Esophagus (tissue), 2 donors: ENCODE measurements at regions not wholly inside any gene's neighbourhood (a gene's known extent, or its start where the extent isn't known, plus 50 kb on each side); places are given as distances from the start of the nearest gene placed in this dataset.
"Not testable (repeated sequence)": the region's sequence is repeated elsewhere in the genome, so short reads cannot be mapped to it uniquely, and the experiment has no call there.

Experiments used
- H3K27ac ChIP-seq, 2 donors: one replicate each; pipeline ENCODE4 v1.5.1; 2013; ENCODE audit warnings: low read depth in 2 of 2, mild to moderate bottlenecking in 2 of 2, inconsistent platforms in 1 of 2, low read length in 1 of 2, moderate library complexity in 1 of 2
- H3K27me3 ChIP-seq, 2 donors: one replicate each; pipeline ENCODE4 v1.6.1; 2013; ENCODE audit warnings: low read length in 2 of 2, control low read depth in 1 of 2, mild to moderate bottlenecking in 1 of 2; ENCODE audit not compliant: insufficient read depth in 2 of 2, control insufficient read depth in 1 of 2
- H3K36me3 ChIP-seq, 2 donors: one replicate each; pipeline ENCODE4 v1.6.1; 2013; ENCODE audit warnings: low read length in 1 of 2; ENCODE audit not compliant: control insufficient read depth in 2 of 2, insufficient read depth in 2 of 2
- H3K4me1 ChIP-seq, 2 donors: one replicate each; pipeline ENCODE4 v1.6.1; 2013; ENCODE audit warnings: low read length in 1 of 2; ENCODE audit not compliant: control insufficient read depth in 2 of 2, insufficient read depth in 2 of 2
- H3K4me3 ChIP-seq, 2 donors: one replicate each; pipeline ENCODE4 v1.5.1; 2013; ENCODE audit warnings: low read length in 2 of 2, mild to moderate bottlenecking in 2 of 2, low read depth in 1 of 2, moderate library complexity in 1 of 2
- H3K9me3 ChIP-seq, 2 donors: one replicate each; pipeline ENCODE4 v1.6.1; 2013; ENCODE audit warnings: mild to moderate bottlenecking in 2 of 2, low read depth in 1 of 2, low read length in 1 of 2, moderate library complexity in 1 of 2; ENCODE audit not compliant: control insufficient read depth in 2 of 2, insufficient read depth in 1 of 2
- WGBS, 2 donors: extraction: QIAGEN DNeasy Blood & Tissue Kit; methylation state at CpG; one replicate each; pipeline ENCODE4 v1.1.7; 2013; 5-methylcytosine and 5-hydroxymethylcytosine counted together
- donor health status: healthy with polysubstance abuse.
- donor health status: Bipolar disorder and iron deficiency.

DNA sequence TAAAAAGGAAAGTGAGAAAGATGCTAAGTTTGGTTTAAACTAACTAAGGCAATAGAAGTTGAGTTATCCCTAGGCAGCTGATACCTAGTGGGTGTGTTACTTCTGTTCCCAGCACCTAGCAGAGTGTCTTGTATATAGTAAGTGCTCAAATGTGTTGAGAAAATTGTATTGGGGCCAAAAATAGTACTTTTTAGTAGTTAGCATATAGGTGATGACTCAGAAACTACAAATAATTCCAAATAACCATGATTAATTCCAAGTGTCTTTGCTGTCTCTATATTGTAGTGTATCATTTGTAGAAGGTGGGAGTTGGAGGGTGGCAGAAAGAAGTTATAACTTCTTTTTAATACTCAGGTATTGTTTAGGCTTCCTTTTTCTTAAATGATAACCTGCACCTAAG, 362.7 kb downstream of the RND3 start:
- Histone ChIP-seq H3K27ac (no peak overlapping the region), H3K36me3 (no peaks in the 10 kb centered on the region), H3K9me3 (no peaks in the 10 kb centered on the region), H3K4me3 (no peak overlapping the region), H3K4me1 (peaks cover 2 to 6% of the 10 kb centered on the region in 2 donors), H3K27me3 (no peaks in the 10 kb centered on the region)

- Histone ChIP-seq H3K27me3 (no peaks in the 10 kb centered on the region), H3K9me3 (no peaks in the 10 kb centered on the region), H3K4me3 (no peak overlapping the region), H3K36me3 (no peaks in the 10 kb centered on the region), H3K27ac (no peak overlapping the region), H3K4me1 (peaks cover 2 to 6% of the 10 kb centered on the region in 2 donors)
- 73% methylated on average over 2 of the region's 2 CpGs for WGBS, 2 donors
Measured at GRCh38 chr2:150122871-150123613, 364.4 kb downstream of the RND3 start.

DNA sequence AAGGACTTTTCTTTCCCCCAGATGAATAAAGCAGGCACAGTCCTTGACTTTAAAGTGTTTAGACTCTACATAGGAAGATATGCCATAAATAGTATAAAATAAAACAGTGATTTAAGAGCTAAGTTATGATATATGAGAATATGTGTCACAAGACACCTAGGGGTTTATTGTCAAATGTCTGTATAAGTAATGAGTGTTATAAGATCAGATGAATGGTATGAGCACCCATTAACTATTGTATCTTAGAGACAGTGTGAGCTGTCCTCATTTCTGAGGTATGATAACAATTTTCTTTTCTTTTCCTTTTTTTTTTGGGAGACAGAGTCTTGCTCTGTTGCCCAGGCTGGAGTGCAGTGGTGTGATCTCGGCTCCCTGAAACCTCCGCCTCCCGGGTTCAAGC, 365.3 kb downstream of the RND3 start:
- peaks cover 2 to 6% of the 10 kb centered on the region in 2 donors for H3K4me1 ChIP-seq
- H3K4me3 ChIP-seq: no peak overlapping the region
- no peaks in the 10 kb centered on the region for H3K36me3 ChIP-seq
- H3K27me3 ChIP-seq: no peaks in the 10 kb centered on the region
- WGBS, 2 donors: 92 to 97% methylated on average over 3 of the region's 3 CpGs
- no peaks in the 10 kb centered on the region for H3K9me3 ChIP-seq
- H3K27ac ChIP-seq: no peak overlapping the region

DNA sequence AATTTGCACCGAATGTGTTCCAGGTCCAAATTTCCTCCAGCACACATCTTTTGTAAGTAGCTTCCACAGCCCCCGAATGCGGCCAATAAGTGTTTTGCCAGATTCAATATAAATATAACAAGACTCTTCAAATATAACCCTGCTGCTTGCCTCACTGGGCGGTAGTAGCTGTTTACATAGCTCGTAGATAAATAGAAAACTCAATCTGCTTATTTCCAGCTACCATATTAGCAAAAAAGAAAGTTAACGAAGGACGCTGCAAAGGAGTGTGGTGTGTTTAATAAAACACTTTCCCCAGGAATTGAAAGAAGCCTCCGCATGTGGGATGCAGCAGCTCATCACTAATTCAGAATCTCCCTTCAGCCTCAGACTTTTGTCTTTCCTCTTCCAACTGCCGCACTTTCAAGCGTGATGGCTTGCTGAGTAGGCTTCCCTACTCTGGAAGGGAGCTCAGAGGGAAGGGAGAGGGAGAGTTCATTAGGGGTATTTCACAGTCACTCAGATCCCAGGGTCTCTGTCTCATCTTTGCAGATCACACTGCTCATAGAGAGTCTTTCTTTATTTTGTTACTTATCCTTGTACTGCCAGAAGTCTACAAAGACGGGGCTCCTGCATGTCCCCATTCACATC, 367.0 kb downstream of the RND3 start:
- Histone ChIP-seq H3K4me3 (no peak overlapping the region), H3K9me3 (no peaks in the 10 kb centered on the region), H3K4me1 (no peaks in the 10 kb centered on the region), H3K27ac (no peak overlapping the region), H3K36me3 (no peaks in the 10 kb centered on the region), H3K27me3 (no peaks in the 10 kb centered on the region)
- WGBS, 2 donors: 67 to 72% methylated on average over 11 of the region's 11 CpGs

- no peak overlapping the region for H3K4me3 ChIP-seq
- 74 to 84% methylated on average over 3 of the region's 3 CpGs for WGBS, 2 donors
- no peaks in the 10 kb centered on the region for H3K36me3 ChIP-seq
Measured at GRCh38 chr2:150119819-150120218, 367.6 kb downstream of the RND3 start.

GRCh38 chr2:150114089-150114488, 373.4 kb downstream of the RND3 start:
- 83 to 89% methylated on average over 8 of the region's 8 CpGs for WGBS, 2 donors

More at GRCh38 chr2:150119819-150120218, 367.6 kb downstream of the RND3 start:
- Histone ChIP-seq H3K9me3 (no peaks in the 10 kb centered on the region), H3K27me3 (no peaks in the 10 kb centered on the region), H3K27ac (no peak overlapping the region), H3K4me1 (no peaks in the 10 kb centered on the region)

DNA sequence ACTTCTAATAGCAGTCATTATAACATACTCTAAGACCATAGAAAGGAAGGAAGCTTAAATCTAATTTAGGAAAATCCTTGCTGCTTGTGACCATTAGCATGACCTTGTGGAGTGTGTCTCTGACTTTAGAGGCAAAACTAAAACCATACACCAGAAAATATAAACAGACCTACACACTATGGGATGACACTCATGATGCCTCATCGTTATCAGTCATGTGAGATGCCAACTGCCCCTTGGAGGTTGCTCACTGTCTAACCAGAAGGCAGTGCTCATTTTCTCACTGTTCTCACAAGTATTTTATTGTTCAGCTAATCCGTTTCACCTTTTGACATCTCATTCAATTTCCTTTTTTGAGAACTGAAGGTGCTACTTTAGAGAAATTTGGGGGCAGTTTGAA, 376.9 kb downstream of the RND3 start:
- 72 to 78% methylated on average over 2 of the region's 2 CpGs for WGBS, 2 donors
- peaks cover 0 to 2% of the 10 kb centered on the region in 2 donors for H3K4me1 ChIP-seq
- no peaks in the 10 kb centered on the region for H3K36me3 ChIP-seq
- no peaks in the 10 kb centered on the region for H3K27me3 ChIP-seq
- no peaks in the 10 kb centered on the region for H3K9me3 ChIP-seq
- H3K4me3 ChIP-seq: no peak overlapping the region
- H3K27ac ChIP-seq: no peak overlapping the region

More at GRCh38 chr2:150114089-150114488, 373.4 kb downstream of the RND3 start:
- H3K27me3 ChIP-seq, H3K4me3 ChIP-seq, H3K36me3 ChIP-seq, H3K27ac ChIP-seq, H3K9me3 ChIP-seq, H3K4me1 ChIP-seq: not testable (repeated sequence)

GRCh38 chr2:150109912-150110311, 377.6 kb downstream of the RND3 start:
- Histone ChIP-seq H3K36me3 (no peaks in the 10 kb centered on the region), H3K4me1 (peaks cover 0 to 2% of the 10 kb centered on the region in 2 donors), H3K27me3 (no peaks in the 10 kb centered on the region), H3K9me3 (no peaks in the 10 kb centered on the region), H3K27ac (peak overlapping the region in 1 of 2 donors; percentile 36), H3K4me3 (no peak overlapping the region)
- WGBS, 2 donors: 76 to 80% methylated on average over 4 of the region's 4 CpGs

DNA sequence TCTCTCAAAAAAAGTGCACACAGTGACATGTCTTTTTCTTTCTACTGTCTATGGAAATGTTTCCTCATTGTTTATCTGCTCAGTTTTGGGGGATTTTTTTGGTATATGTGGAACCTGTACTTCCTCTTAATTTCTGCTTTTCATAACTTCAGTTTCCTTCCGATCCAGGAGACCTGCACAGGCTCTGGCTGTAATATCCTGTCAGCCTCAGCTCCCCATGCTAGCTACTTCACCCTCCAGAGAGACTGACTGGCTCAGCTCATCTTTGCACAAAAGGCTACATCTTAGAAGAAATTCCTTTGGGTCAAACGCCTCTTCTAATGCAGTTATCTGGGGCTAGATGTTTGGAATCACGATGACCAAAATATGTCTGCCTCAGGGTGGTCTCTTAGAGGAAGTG, 378.4 kb downstream of the RND3 start:
- no peak overlapping the region for H3K27ac ChIP-seq
- H3K36me3 ChIP-seq: no peaks in the 10 kb centered on the region
- WGBS, 2 donors: 81 to 86% methylated on average over 3 of the region's 3 CpGs
- no peaks in the 10 kb centered on the region for H3K27me3 ChIP-seq
- H3K9me3 ChIP-seq: no peaks in the 10 kb centered on the region
- H3K4me1 ChIP-seq: peaks cover 0 to 2% of the 10 kb centered on the region in 2 donors
- H3K4me3 ChIP-seq: no peak overlapping the region

GRCh38 chr2:150107816-150108215, 379.7 kb downstream of the RND3 start:
- Histone ChIP-seq H3K9me3 (no peaks in the 10 kb centered on the region), H3K4me3 (no peak overlapping the region), H3K27me3 (no peaks in the 10 kb centered on the region), H3K27ac (no peak overlapping the region), H3K4me1 (peaks cover 0 to 2% of the 10 kb centered on the region in 2 donors), H3K36me3 (no peaks in the 10 kb centered on the region)
- WGBS, 2 donors: 64 to 66% methylated on average over 2 of the region's 2 CpGs
